ENCODE measurements at regions not wholly inside any gene's neighbourhood (a gene's known extent, or its start where the extent isn't known, plus 50 kb on each side); places are given as distances from the start of the nearest gene placed in this dataset.

DNA sequence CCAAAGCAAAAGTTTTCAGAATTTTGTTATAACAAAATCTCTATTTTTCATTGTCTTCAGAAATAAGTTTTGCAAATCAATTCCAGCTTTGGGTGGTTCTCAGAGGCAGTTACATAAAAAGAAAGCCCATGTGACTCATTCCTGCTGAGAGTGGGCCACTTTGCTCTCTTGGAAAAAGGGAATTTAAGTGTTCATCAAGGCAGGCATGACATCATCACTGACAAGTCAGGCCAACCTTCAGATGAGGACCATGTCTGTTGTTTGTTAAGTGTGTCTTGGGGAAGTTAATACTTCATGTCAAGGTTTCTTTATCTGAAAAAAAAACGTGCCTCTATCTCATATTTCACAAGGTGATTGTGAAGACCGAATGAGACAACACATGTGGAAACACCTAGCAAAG is 519.8 kb upstream of the TMPO start:
- H3K4me3 ChIP-seq (ENCODE audit: low read depth, low read length), result no peak overlapping the region
- H2AFZ ChIP-seq (ENCODE audit: low read length, unreplicated experiment), result no peak overlapping the region
- H3K27ac ChIP-seq (ENCODE audit: low read depth, low read length), result no peak overlapping the region
- H3K79me2 ChIP-seq (ENCODE audit: control insufficient read depth, insufficient read depth, low read length, unreplicated experiment), result no peaks in the 10 kb centered on the region
- H3K27me3 ChIP-seq (ENCODE audit: insufficient read depth, low read length), result no peaks in the 10 kb centered on the region
- H3K4me1 ChIP-seq (ENCODE audit: control insufficient read depth, insufficient read depth, low read length, unreplicated experiment), result no peaks in the 10 kb centered on the region
- no peaks in the 10 kb centered on the region for H3K36me3 ChIP-seq (ENCODE audit: insufficient read depth, low read length)

DNA sequence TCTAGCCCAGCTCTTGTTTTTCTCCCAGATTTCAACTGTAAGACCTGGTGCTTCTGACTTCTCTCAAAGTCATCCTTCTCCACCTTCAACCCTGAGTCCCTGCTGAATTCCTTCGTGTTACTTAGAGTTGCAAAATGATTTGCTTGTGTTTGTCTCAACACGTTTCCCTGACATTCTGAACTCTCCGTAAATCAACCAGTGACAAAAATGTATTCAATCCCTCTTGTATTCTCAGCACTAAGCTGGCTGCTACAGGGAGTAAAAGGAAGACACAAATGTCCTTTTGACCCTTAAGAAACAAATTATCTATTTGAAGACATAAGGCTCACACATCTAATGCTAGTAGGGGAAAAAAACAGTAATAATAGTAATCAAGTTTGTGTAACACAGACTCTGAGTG is 514.0 kb upstream of the TMPO start:
- Histone ChIP-seq H3K4me3 (ENCODE audit: low read depth, low read length) (no peak overlapping the region), H3K27ac (ENCODE audit: low read depth, low read length) (no peak overlapping the region), H3K79me2 (ENCODE audit: control insufficient read depth, insufficient read depth, low read length, unreplicated experiment) (no peaks in the 10 kb centered on the region), H3K4me1 (ENCODE audit: control insufficient read depth, insufficient read depth, low read length, unreplicated experiment) (no peaks in the 10 kb centered on the region), H3K27me3 (ENCODE audit: insufficient read depth, low read length) (no peaks in the 10 kb centered on the region), H2AFZ (ENCODE audit: low read length, unreplicated experiment) (no peak overlapping the region), H3K36me3 (ENCODE audit: insufficient read depth, low read length) (no peaks in the 10 kb centered on the region)

GRCh38 chr12:98002887-98003493 is 512.4 kb upstream of the TMPO start:
- H3K36me3 ChIP-seq (ENCODE audit: insufficient read depth, low read length), result no peaks in the 10 kb centered on the region
- H3K27ac ChIP-seq (ENCODE audit: low read depth, low read length), result no peak overlapping the region
- no peaks in the 10 kb centered on the region for H3K27me3 ChIP-seq (ENCODE audit: insufficient read depth, low read length)
- H3K4me3 ChIP-seq (ENCODE audit: low read depth, low read length), result no peak overlapping the region
- H2AFZ ChIP-seq (ENCODE audit: low read length, unreplicated experiment), result no peak overlapping the region
- no peaks in the 10 kb centered on the region for H3K4me1 ChIP-seq (ENCODE audit: control insufficient read depth, insufficient read depth, low read length, unreplicated experiment)
- no peaks in the 10 kb centered on the region for H3K79me2 ChIP-seq (ENCODE audit: control insufficient read depth, insufficient read depth, low read length, unreplicated experiment)

- Histone ChIP-seq H3K4me3 (ENCODE audit: low read depth, low read length) (no peak overlapping the region), H3K79me2 (ENCODE audit: control insufficient read depth, insufficient read depth, low read length, unreplicated experiment) (no peaks in the 10 kb centered on the region), H3K4me1 (ENCODE audit: control insufficient read depth, insufficient read depth, low read length, unreplicated experiment) (no peaks in the 10 kb centered on the region), H3K27ac (ENCODE audit: low read depth, low read length) (no peak overlapping the region), H3K27me3 (ENCODE audit: insufficient read depth, low read length) (no peaks in the 10 kb centered on the region), H3K36me3 (ENCODE audit: insufficient read depth, low read length) (no peaks in the 10 kb centered on the region), H2AFZ (ENCODE audit: low read length, unreplicated experiment) (no peak overlapping the region)
These were observed 507.4 kb upstream of the TMPO start for GRCh38 chr12:98007963-98008362.

GRCh38 chr12:98013560-98013959 is 501.8 kb upstream of the TMPO start:
- H3K27ac ChIP-seq (ENCODE audit: low read depth, low read length), result no peak overlapping the region
- no peak overlapping the region for H2AFZ ChIP-seq (ENCODE audit: low read length, unreplicated experiment)
- H3K79me2 ChIP-seq (ENCODE audit: control insufficient read depth, insufficient read depth, low read length, unreplicated experiment), result no peaks in the 10 kb centered on the region
- H3K4me1 ChIP-seq (ENCODE audit: control insufficient read depth, insufficient read depth, low read length, unreplicated experiment), result no peaks in the 10 kb centered on the region
- H3K4me3 ChIP-seq (ENCODE audit: low read depth, low read length), result no peak overlapping the region
- no peaks in the 10 kb centered on the region for H3K36me3 ChIP-seq (ENCODE audit: insufficient read depth, low read length)
- no peaks in the 10 kb centered on the region for H3K27me3 ChIP-seq (ENCODE audit: insufficient read depth, low read length)

DNA sequence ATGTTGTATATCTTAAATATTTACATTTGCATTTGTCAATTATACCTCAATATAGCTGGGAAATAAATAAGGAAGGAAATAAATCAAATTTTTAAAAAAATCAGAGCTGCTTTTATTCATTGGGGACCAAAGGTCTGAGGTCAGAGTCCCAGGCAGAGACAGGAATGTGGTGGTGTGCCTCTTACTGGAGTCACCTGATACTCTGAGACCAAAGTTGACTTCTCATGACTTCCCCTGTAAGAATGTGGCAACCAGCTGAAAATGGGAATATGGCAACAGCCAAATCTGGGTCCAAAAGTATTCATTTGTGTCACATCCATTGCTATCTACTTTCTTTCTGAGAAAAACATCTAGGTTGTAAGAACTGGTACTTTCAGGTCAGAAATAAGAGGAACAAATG is 496.6 kb upstream of the TMPO start:
- Histone ChIP-seq H3K79me2 (ENCODE audit: control insufficient read depth, insufficient read depth, low read length, unreplicated experiment) (no peaks in the 10 kb centered on the region), H3K4me3 (ENCODE audit: low read depth, low read length) (no peak overlapping the region), H3K27me3 (ENCODE audit: insufficient read depth, low read length) (no peaks in the 10 kb centered on the region), H3K27ac (ENCODE audit: low read depth, low read length) (no peak overlapping the region), H3K4me1 (ENCODE audit: control insufficient read depth, insufficient read depth, low read length, unreplicated experiment) (no peaks in the 10 kb centered on the region), H3K36me3 (ENCODE audit: insufficient read depth, low read length) (no peaks in the 10 kb centered on the region), H2AFZ (ENCODE audit: low read length, unreplicated experiment) (no peak overlapping the region)

GRCh38 chr12:98020376-98020775 is 495.0 kb upstream of the TMPO start:
- no peak overlapping the region for H3K4me3 ChIP-seq (ENCODE audit: low read depth, low read length)
- H2AFZ ChIP-seq (ENCODE audit: low read length, unreplicated experiment), result no peak overlapping the region
- no peaks in the 10 kb centered on the region for H3K36me3 ChIP-seq (ENCODE audit: insufficient read depth, low read length)
- H3K27ac ChIP-seq (ENCODE audit: low read depth, low read length), result no peak overlapping the region
- H3K4me1 ChIP-seq (ENCODE audit: control insufficient read depth, insufficient read depth, low read length, unreplicated experiment), result no peaks in the 10 kb centered on the region
- H3K27me3 ChIP-seq (ENCODE audit: insufficient read depth, low read length), result no peaks in the 10 kb centered on the region
- no peaks in the 10 kb centered on the region for H3K79me2 ChIP-seq (ENCODE audit: control insufficient read depth, insufficient read depth, low read length, unreplicated experiment)

- no peak overlapping the region for H2AFZ ChIP-seq (ENCODE audit: low read length, unreplicated experiment)
- H3K4me3 ChIP-seq (ENCODE audit: low read depth, low read length), result no peak overlapping the region
- H3K27me3 ChIP-seq (ENCODE audit: insufficient read depth, low read length), result no peaks in the 10 kb centered on the region
- no peak overlapping the region for H3K27ac ChIP-seq (ENCODE audit: low read depth, low read length)
- H3K79me2 ChIP-seq (ENCODE audit: control insufficient read depth, insufficient read depth, low read length, unreplicated experiment), result no peaks in the 10 kb centered on the region
- no peaks in the 10 kb centered on the region for H3K36me3 ChIP-seq (ENCODE audit: insufficient read depth, low read length)
- no peaks in the 10 kb centered on the region for H3K4me1 ChIP-seq (ENCODE audit: control insufficient read depth, insufficient read depth, low read length, unreplicated experiment)
These were observed 492.4 kb upstream of the TMPO start for GRCh38 chr12:98022961-98023360.

DNA sequence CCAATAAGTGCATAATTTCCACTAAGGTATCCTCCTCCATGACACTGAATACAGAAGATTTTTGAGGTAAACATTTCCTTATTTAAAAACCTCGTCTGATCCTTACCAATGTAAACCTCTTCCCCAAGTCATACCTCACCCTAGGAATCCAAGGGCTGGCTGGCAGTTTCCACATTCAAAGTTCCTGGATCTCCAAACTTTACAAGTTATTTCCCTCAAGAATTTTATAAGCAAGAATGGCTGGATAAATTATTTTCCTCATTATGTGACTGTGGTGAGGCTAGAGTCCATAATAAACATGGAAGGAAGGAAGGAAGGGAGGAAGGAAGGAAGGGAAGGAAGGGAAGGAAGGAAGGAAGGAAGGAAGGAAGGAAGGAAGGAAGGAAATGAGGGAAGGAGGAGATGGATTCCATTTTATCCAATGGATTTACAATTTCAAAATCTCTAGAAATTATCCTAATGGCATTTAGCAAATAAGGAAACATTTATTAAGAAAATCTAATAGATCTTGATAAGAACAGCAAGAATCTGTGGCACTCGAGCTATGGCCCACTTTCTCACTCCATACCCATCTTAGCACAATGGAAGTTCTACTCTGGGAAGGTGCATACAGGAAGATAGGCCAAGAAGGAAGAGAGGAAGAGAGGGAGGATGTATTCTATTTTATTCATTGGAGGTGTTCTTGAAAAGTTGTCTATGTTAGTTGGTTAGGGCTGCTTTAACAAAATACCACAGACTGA is 477.8 kb upstream of the TMPO start:
- no peaks in the 10 kb centered on the region for H3K4me1 ChIP-seq (ENCODE audit: control insufficient read depth, insufficient read depth, low read length, unreplicated experiment)
- no peak overlapping the region for H2AFZ ChIP-seq (ENCODE audit: low read length, unreplicated experiment)
- no peak overlapping the region for H3K27ac ChIP-seq (ENCODE audit: low read depth, low read length)
- H3K27me3 ChIP-seq (ENCODE audit: insufficient read depth, low read length), result no peaks in the 10 kb centered on the region
- H3K36me3 ChIP-seq (ENCODE audit: insufficient read depth, low read length), result no peaks in the 10 kb centered on the region
- H3K4me3 ChIP-seq (ENCODE audit: low read depth, low read length), result no peak overlapping the region
- no peaks in the 10 kb centered on the region for H3K79me2 ChIP-seq (ENCODE audit: control insufficient read depth, insufficient read depth, low read length, unreplicated experiment)

DNA sequence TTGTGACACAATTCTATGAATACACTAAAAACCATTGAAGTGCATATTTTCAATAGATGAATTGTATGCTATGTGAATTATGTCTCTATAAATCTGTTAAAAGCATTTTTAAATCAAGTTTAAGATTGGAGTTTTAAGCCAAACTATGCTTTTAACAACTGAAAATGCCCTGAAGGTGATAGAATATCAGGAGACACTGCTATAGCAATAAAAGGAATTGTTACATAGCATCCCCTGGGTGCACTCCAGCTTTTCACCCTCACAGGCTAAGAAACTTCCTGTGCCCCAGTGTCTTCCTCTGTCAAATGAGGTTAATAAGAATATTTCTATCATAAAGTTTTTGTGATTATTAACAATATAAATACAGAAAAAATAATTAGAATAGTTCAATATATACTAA is 472.7 kb upstream of the TMPO start:
- Histone ChIP-seq H3K27me3 (ENCODE audit: insufficient read depth, low read length) (no peaks in the 10 kb centered on the region), H3K4me1 (ENCODE audit: control insufficient read depth, insufficient read depth, low read length, unreplicated experiment) (no peaks in the 10 kb centered on the region), H2AFZ (ENCODE audit: low read length, unreplicated experiment) (no peak overlapping the region), H3K79me2 (ENCODE audit: control insufficient read depth, insufficient read depth, low read length, unreplicated experiment) (no peaks in the 10 kb centered on the region), H3K36me3 (ENCODE audit: insufficient read depth, low read length) (no peaks in the 10 kb centered on the region), H3K4me3 (ENCODE audit: low read depth, low read length) (no peak overlapping the region), H3K27ac (ENCODE audit: low read depth, low read length) (no peak overlapping the region)

DNA sequence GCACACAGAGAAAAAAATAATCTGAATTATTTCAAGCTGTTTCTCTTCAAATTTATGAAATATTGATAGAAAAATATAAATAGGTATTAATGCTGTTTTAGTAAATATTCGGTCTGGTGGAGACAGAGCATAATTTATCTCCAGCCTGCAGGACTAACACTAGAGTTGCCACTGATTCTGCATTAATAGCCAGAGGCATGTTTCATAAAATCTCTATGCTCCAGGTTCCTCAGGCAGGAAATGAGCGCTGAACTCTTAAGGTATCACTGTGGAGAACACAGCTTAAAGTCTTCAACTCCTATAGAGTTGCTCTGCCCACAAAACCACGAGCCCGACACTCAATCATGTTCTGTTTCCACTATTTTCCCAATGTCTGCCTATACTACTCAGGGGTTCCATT is 470.0 kb upstream of the TMPO start:
- Histone ChIP-seq H3K4me1 (ENCODE audit: control insufficient read depth, insufficient read depth, low read length, unreplicated experiment) (no peaks in the 10 kb centered on the region), H2AFZ (ENCODE audit: low read length, unreplicated experiment) (no peak overlapping the region), H3K4me3 (ENCODE audit: low read depth, low read length) (no peak overlapping the region), H3K79me2 (ENCODE audit: control insufficient read depth, insufficient read depth, low read length, unreplicated experiment) (no peaks in the 10 kb centered on the region), H3K27me3 (ENCODE audit: insufficient read depth, low read length) (no peaks in the 10 kb centered on the region), H3K36me3 (ENCODE audit: insufficient read depth, low read length) (no peaks in the 10 kb centered on the region), H3K27ac (ENCODE audit: low read depth, low read length) (no peak overlapping the region)
